ENCODE measurements at regions not wholly inside any gene's neighbourhood (a gene's known extent, or its start where the extent isn't known, plus 50 kb on each side); places are given as distances from the start of the nearest gene placed in this dataset.

DNA sequence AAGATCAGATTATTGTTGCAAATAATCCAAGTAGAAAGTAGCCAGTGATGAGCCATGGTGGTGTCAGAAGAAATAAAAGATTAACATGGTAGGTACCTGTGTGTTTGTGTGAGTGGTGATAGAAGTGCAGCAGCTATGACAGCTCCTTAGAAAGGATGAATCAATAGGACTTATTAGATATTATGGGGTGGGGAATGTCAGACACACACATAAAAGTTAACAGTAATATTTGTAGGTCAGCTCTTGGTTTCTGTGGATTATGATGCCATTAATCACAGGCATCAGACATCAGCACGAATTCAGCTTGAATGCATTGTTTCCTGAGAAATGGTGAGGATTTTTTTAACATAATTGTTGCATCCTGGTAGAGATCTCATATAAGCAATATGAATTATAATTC lies 695.7 kb downstream of the CENPC start:
- TF ChIP-seq, protein P1, sequence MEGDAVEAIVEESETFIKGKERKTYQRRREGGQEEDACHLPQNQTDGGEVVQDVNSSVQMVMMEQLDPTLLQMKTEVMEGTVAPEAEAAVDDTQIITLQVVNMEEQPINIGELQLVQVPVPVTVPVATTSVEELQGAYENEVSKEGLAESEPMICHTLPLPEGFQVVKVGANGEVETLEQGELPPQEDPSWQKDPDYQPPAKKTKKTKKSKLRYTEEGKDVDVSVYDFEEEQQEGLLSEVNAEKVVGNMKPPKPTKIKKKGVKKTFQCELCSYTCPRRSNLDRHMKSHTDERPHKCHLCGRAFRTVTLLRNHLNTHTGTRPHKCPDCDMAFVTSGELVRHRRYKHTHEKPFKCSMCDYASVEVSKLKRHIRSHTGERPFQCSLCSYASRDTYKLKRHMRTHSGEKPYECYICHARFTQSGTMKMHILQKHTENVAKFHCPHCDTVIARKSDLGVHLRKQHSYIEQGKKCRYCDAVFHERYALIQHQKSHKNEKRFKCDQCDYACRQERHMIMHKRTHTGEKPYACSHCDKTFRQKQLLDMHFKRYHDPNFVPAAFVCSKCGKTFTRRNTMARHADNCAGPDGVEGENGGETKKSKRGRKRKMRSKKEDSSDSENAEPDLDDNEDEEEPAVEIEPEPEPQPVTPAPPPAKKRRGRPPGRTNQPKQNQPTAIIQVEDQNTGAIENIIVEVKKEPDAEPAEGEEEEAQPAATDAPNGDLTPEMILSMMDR (IDR thresholded peaks at IDR 0.05), result no peak
- TF ChIP-seq ELF1 (IDR thresholded peaks at IDR 0.05) (no peak), FOXM1 (IDR thresholded peaks at IDR 0.05; ENCODE audit: low read depth) (no peak), SIN3A (IDR thresholded peaks at IDR 0.05; ENCODE audit: borderline replicate concordance, low read depth, low read length) (no peak), RFX5 (IDR thresholded peaks at IDR 0.05; ENCODE audit: low read length) (no peak), TEAD4 (IDR thresholded peaks at IDR 0.05; ENCODE audit: borderline replicate concordance, insufficient read depth) (no peak), POLR2AphosphoS5 (IDR thresholded peaks at IDR 0.05; ENCODE audit: low read depth, low read length) (no peak)

All from SK-N-SH (cell line).